ENCODE measurements at regions not wholly inside any gene's neighbourhood (a gene's known extent, or its start where the extent isn't known, plus 50 kb on each side); places are given as distances from the start of the nearest gene placed in this dataset.
"Not testable (repeated sequence)": the region's sequence is repeated elsewhere in the genome, so short reads cannot be mapped to it uniquely, and the experiment has no call there.

DNA sequence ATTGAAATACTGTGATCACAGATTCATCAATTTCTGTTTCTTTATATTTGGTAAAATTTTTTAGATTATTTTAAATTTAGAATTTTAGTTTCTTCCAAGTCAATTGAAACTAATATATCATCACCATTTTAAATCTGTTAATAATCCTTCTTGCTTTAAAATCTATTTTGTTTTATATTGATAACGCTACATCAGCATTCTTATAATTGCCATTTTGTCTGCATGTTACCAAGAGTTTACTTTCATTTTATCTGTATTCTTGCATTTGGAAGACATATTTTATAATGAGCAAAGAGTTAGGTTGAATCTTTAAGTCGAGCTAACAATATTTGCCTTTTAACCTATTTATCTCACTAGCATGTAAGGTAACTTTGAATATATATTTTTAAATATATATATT, 890.6 kb downstream of the DNAJB9 start:
- Mint-ChIP-seq H3K4me1 (no peaks in the 10 kb centered on the region), H3K27ac (no peak overlapping the region), H3K27me3 (no peaks in the 10 kb centered on the region), H3K36me3 (ENCODE audit: low read depth) (no peaks in the 10 kb centered on the region), H3K4me3 (no peak overlapping the region), H3K9me3 (ENCODE audit: low read depth) (peaks cover 1% of the 10 kb centered on the region)
- DNase-seq: no peak
- ChIA-PET POLR2A (no interaction called here), CTCF (no interaction called here)
- intact Hi-C loops (cut with DNase I, micrococcal nuclease): no loop called here
- ATAC-seq: no peak

DNA sequence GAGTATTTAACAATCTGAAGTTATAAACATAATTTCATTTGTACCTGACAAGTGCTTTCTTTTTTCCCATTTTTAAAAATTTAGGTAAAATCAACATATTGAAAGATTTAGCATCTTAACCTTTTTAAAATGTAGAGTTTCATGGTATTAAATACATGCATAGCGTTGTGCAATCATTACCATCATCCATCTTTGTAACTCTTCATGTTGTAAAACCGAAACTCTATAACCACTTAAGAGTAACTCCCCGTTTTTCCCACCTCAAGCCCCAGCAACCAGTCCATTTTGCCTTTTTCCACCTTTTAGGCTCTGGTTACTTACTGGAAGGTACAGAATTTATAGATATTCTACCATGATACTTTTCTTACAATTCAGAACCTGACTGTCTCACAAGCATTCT, 892.5 kb downstream of the DNAJB9 start:
- DNase-seq (no peak), ATAC-seq (no peak)
- Mint-ChIP-seq H3K27me3 (no peaks in the 10 kb centered on the region), H3K27ac (no peak overlapping the region), H3K36me3 (ENCODE audit: low read depth) (no peaks in the 10 kb centered on the region), H3K4me3 (no peak overlapping the region), H3K9me3 (ENCODE audit: low read depth) (peaks cover 1% of the 10 kb centered on the region), H3K4me1 (no peaks in the 10 kb centered on the region)
- intact Hi-C loops (cut with DNase I, micrococcal nuclease): no loop called here
- CTCF ChIA-PET: interaction anchor here (0.6 kb wide), 1 partner anchor 845 kb away, joined by 3 read pairs; no protein-coding TSS in a partner anchor
- POLR2A ChIA-PET: no interaction called here

DNA sequence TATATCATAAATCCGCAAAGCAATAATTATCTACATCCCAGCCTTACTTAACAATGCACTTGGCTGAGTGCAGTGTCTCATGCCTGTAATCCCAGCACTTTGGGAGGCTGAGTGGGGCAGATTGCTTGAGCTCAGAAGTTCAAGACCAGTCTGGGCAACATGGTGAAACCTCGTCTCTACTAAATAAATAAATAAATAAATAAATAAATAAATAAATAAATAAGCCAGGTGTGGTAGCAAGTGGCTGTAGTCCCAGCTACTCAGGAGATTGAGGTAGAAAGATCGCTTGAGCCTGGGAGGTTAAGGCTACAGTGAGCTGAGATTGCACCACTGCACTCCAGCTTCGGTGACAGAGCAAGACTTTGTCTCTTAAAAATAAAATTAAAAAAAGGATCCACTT, 898.1 kb downstream of the DNAJB9 start:
- H3K4me1 Mint-ChIP-seq; H3K9me3 Mint-ChIP-seq (ENCODE audit: low read depth); H3K27ac Mint-ChIP-seq; ATAC-seq; H3K4me3 Mint-ChIP-seq; H3K27me3 Mint-ChIP-seq; H3K36me3 Mint-ChIP-seq (ENCODE audit: low read depth); intact Hi-C loops (cut with DNase I, micrococcal nuclease); DNase-seq: not testable (repeated sequence)
- POLR2A ChIA-PET: interaction anchor here (0.6 kb wide), 1 partner anchor 39 kb away, joined by 4 read pairs; no protein-coding TSS in a partner anchor
- CTCF ChIA-PET: interaction anchor here (1.0 kb wide), 1 partner anchor 39 kb away, joined by 3 read pairs; no protein-coding TSS in a partner anchor

DNA sequence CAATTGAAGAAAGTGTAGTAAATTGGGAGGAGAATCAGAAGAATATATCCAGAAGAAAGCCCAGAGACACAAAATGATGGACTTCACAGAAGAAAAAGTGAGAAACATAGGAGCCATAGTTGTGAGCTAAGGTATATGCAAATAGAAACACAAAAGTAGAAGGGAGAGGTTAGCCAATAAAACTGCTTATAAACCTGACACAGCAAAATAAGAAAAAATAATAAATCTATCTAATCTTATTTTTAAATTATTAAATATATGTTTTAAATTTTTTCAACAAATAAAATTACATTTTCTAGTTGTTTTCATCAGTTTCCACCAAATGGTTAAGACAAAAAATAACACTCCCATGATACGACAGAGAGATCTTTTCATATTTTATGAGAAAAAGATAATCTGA, 903.5 kb downstream of the DNAJB9 start:
- intact Hi-C loops (cut with DNase I, micrococcal nuclease): no loop called here
- CTCF ChIA-PET: no interaction called here
- POLR2A ChIA-PET: no interaction called here
- Mint-ChIP-seq H3K4me1 (no peaks in the 10 kb centered on the region), H3K4me3 (no peak overlapping the region), H3K27ac (no peak overlapping the region), H3K27me3 (no peaks in the 10 kb centered on the region), H3K36me3 (ENCODE audit: low read depth) (no peaks in the 10 kb centered on the region), H3K9me3 (ENCODE audit: low read depth) (peaks cover 2% of the 10 kb centered on the region)
- ATAC-seq (no peak), DNase-seq (no peak)

DNA sequence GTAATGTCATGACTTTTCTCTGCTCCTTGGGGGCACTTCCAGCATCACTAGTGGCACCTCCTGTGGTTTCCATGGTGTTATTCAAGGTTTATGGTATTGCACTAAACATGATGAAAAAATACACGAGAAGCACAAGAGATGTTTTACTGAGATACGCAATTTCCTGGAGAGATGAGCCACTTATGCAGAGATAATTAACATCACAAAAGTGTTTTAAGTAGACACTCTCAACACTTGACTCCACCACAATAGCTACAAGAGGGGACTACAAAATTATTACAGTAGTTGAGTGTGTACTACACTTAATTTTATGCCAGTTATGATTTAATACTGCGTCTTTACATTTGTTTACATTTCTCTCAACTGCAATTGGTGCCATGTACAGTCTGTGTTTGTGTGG, 906.7 kb downstream of the DNAJB9 start:
- Mint-ChIP-seq H3K36me3 (ENCODE audit: low read depth) (no peaks in the 10 kb centered on the region), H3K4me1 (no peaks in the 10 kb centered on the region), H3K27ac (no peak overlapping the region), H3K4me3 (no peak overlapping the region), H3K9me3 (ENCODE audit: low read depth) (peaks cover 2% of the 10 kb centered on the region), H3K27me3 (no peaks in the 10 kb centered on the region)
- DNase-seq (no peak), ATAC-seq (no peak)
- intact Hi-C loops (cut with DNase I, micrococcal nuclease): no loop called here
- POLR2A ChIA-PET: no interaction called here
- CTCF ChIA-PET: no interaction called here

DNA sequence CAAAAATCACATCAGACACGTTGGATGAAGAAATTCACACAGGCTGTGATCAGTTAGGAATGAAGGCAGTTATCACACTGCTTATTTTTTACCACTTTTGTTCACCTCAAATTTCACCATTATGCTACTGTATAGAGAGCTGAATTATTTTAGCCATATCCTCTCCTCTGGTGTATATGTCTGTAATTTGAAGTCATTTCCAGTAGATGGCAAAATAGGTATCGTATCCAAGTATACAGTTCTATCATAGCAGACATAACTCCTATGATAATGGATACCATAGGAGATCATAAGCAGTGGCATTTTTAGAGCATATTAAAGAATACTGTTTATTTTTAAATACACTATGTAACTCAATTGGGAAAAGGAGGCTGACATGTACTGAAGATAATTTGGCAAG, 909.7 kb downstream of the DNAJB9 start:
- Mint-ChIP-seq H3K36me3 (ENCODE audit: low read depth) (no peaks in the 10 kb centered on the region), H3K4me3 (no peak overlapping the region), H3K27me3 (no peaks in the 10 kb centered on the region), H3K9me3 (ENCODE audit: low read depth) (peaks cover 4% of the 10 kb centered on the region), H3K27ac (no peak overlapping the region), H3K4me1 (no peaks in the 10 kb centered on the region)
- intact Hi-C loops (cut with DNase I, micrococcal nuclease): no loop called here
- CTCF ChIA-PET: no interaction called here
- ATAC-seq (no peak), DNase-seq (no peak)
- POLR2A ChIA-PET: no interaction called here

DNA sequence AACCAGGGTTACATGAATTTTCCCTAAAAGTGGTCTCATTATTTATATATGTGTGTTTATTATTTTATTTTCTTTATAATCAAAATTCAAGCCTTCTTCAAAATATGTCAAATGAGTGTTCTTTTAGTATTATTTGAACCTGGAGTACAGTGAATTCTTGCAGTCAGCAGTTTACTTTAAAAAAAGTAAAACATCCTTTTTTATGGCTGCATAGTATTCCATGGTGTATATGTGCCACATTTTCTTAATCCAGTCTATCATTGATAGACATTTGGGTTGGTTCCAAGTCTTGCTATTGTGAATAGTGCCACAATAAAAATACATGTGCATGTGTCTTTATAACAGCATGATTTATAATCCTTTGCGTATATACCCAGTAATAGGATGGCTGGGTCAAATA, 920.9 kb downstream of the DNAJB9 start:
- DNase-seq; H3K4me1 Mint-ChIP-seq; ATAC-seq; POLR2A ChIA-PET; H3K9me3 Mint-ChIP-seq (ENCODE audit: low read depth); H3K36me3 Mint-ChIP-seq (ENCODE audit: low read depth); H3K27me3 Mint-ChIP-seq; H3K4me3 Mint-ChIP-seq; intact Hi-C loops (cut with DNase I, micrococcal nuclease); H3K27ac Mint-ChIP-seq; CTCF ChIA-PET: not testable (repeated sequence)

DNA sequence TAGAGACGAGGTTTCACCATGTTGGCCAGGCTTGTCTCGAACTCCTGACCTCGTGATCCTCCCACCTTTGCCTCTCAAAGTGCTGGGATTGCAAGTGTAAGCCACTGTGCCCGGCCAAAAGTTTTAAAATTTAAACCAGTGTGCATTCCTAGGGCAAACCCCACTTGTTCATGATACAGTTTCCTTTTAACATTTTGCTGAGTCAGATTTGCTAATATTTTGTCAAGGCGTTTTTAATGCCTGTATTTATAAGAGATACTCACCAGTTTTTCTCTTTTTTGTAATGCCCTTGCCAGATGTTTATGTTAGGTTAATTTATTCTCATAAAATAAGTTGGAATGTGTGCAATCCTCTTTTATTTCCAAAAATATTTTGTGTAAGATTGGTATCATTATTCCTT, 927.4 kb downstream of the DNAJB9 start:
- H3K27me3 Mint-ChIP-seq: no peaks in the 10 kb centered on the region
- DNase-seq: no peak
- H3K36me3 Mint-ChIP-seq (ENCODE audit: low read depth): no peaks in the 10 kb centered on the region
- ChIA-PET POLR2A (no interaction called here), CTCF (no interaction called here)
- H3K4me1 Mint-ChIP-seq: no peaks in the 10 kb centered on the region
- H3K9me3 Mint-ChIP-seq (ENCODE audit: low read depth): peaks cover 4% of the 10 kb centered on the region
- ATAC-seq: no peak
- H3K4me3 Mint-ChIP-seq: no peak overlapping the region
- intact Hi-C loops (cut with DNase I, micrococcal nuclease): no loop called here
- H3K27ac Mint-ChIP-seq: no peak overlapping the region

DNA sequence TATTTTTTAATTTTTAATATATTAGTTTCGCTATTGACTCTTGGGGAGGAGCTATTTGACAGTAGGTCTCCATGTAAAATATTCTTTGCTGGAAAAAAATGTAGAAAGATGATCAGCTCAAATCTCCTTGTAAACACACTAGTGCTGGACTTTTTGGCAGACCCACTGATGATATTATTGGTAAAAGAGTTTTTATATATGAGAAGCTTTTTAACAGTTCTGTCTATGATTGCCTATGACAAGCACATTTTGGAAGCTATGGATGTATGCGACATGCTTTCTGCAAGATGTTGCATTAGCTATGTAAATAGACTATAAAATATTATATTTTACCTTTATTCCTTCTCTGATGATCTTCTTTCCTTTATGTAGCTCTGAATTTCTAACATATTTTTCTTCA, 928.5 kb downstream of the DNAJB9 start:
- Mint-ChIP-seq H3K4me3 (no peak overlapping the region), H3K4me1 (no peaks in the 10 kb centered on the region), H3K36me3 (ENCODE audit: low read depth) (no peaks in the 10 kb centered on the region), H3K27ac (no peak overlapping the region), H3K27me3 (no peaks in the 10 kb centered on the region), H3K9me3 (ENCODE audit: low read depth) (peaks cover 4% of the 10 kb centered on the region)
- no peak for ATAC-seq
- no peak for DNase-seq
- POLR2A ChIA-PET: no interaction called here
- CTCF ChIA-PET: interaction anchor here (0.6 kb wide), 1 partner anchor 505 kb away, joined by 3 read pairs; no protein-coding TSS in a partner anchor
- intact Hi-C loops (cut with DNase I, micrococcal nuclease): no loop called here

DNA sequence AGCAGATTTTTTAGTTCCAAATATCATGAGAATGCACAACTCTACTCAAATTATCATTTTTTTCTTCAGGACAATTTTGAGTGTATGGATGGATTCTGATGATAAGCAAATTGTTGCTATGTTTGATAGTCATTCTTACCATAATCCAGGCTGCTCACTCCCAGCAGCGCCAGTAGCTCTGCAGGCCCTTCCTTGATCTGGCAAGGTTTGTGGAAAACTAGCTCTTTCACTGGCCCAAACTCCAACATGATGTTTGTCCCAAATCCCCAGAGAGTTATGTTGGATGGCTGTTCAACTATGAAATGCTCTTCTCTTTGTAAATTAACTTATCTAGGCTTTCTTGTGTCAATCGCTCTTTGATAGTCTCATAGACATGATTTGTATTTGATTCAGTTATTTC, 933.7 kb downstream of the DNAJB9 start:
- ATAC-seq (no peak), DNase-seq (no peak)
- H3K36me3 Mint-ChIP-seq (ENCODE audit: low read depth): no peaks in the 10 kb centered on the region
- H3K27me3 Mint-ChIP-seq: no peaks in the 10 kb centered on the region
- peaks cover 2% of the 10 kb centered on the region for H3K9me3 Mint-ChIP-seq (ENCODE audit: low read depth)
- no peaks in the 10 kb centered on the region for H3K4me1 Mint-ChIP-seq
- intact Hi-C loops (cut with DNase I, micrococcal nuclease): no loop called here
- ChIA-PET CTCF (no interaction called here), POLR2A (no interaction called here)
- H3K4me3 Mint-ChIP-seq: no peak overlapping the region
- H3K27ac Mint-ChIP-seq: no peak overlapping the region

DNA sequence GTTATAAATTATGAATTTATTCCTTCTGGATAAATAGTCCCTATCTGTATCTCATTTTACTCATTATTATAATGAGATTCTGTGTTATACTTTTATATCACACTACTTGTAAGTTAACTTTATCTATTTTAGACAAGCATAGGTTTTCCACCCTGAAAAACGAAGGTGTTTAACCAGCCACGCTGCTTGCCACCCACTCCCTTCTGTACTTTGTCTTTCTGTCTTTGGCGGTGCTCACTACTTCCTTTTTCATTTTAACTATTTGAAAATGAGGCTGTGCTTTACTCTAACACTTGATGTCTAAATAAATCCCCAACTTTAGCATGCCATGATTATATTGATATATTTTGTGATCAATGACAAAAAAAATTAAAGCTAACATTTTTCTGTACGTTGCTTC, 952.9 kb downstream of the DNAJB9 start:
- intact Hi-C loops (cut with DNase I, micrococcal nuclease): no loop called here
- H3K4me3 Mint-ChIP-seq: no peak overlapping the region
- no peaks in the 10 kb centered on the region for H3K4me1 Mint-ChIP-seq
- no peaks in the 10 kb centered on the region for H3K36me3 Mint-ChIP-seq (ENCODE audit: low read depth)
- ChIA-PET POLR2A (no interaction called here), CTCF (no interaction called here)
- H3K27ac Mint-ChIP-seq: no peak overlapping the region
- ATAC-seq: no peak
- no peaks in the 10 kb centered on the region for H3K9me3 Mint-ChIP-seq (ENCODE audit: low read depth)
- no peak for DNase-seq
- no peaks in the 10 kb centered on the region for H3K27me3 Mint-ChIP-seq

DNA sequence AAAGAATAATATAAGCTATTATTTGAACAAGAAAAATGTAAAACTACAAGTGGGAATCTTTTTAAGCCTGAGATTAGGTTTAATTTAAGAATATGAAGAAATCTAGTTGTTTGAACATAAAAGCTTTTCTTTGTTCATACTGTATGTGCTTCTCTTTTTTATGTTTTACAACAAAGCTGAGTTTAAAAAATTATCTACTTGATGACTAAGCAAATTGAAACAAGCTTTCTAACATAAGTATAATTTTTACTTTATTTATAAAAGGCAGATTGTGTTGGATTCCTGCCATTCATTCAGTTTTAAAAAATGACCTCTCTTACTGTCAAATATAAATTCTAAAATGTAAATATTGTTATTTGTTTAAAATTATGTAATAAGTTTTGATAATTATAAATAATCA, 958.2 kb downstream of the DNAJB9 start:
- ChIA-PET POLR2A (no interaction called here), CTCF (interaction anchor here (0.5 to 0.6 kb wide), 3 partner anchors 76 to 390 kb away, joined by 3 read pairs; no protein-coding TSS in a partner anchor)
- Mint-ChIP-seq H3K27me3 (no peaks in the 10 kb centered on the region), H3K4me1 (no peaks in the 10 kb centered on the region), H3K27ac (no peak overlapping the region), H3K9me3 (ENCODE audit: low read depth) (no peaks in the 10 kb centered on the region), H3K4me3 (no peak overlapping the region), H3K36me3 (ENCODE audit: low read depth) (no peaks in the 10 kb centered on the region)
- intact Hi-C loops (cut with DNase I, micrococcal nuclease): no loop called here
- no peak for DNase-seq
- no peak for ATAC-seq

DNA sequence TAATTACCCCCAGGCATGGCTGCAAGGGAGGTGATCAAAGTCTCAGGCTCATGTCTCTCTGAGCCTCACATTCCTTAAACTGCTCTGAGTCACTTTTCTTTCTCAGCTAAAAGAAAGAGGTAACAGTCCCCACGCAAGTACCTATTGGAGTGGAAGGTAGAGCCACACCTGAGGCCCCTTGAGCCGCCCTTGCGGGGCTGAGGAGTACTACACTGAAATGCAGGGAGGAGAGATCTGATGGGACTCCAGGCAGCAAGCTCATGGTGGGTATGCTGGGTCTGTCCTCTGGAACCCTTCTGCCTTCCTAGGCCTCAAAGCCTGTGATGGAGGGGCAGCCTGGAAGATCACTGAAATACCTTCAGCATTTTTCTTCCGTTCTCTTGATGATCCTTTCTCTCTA, 960.0 kb downstream of the DNAJB9 start:
- DNase-seq (no peak), ATAC-seq (no peak)
- ChIA-PET CTCF (no interaction called here), POLR2A (no interaction called here)
- Mint-ChIP-seq H3K27me3 (no peaks in the 10 kb centered on the region), H3K27ac (no peak overlapping the region), H3K9me3 (ENCODE audit: low read depth) (no peaks in the 10 kb centered on the region), H3K4me3 (no peak overlapping the region), H3K4me1 (no peaks in the 10 kb centered on the region), H3K36me3 (ENCODE audit: low read depth) (no peaks in the 10 kb centered on the region)
- intact Hi-C loops (cut with DNase I, micrococcal nuclease): no loop called here
